GM12878 (cell line): ENCODE measurements at regions not wholly inside any gene's neighbourhood (a gene's known extent, or its start where the extent isn't known, plus 50 kb on each side); places are given as distances from the start of the nearest gene placed in this dataset.

Experiments used
- ATAC-seq: fragments of 200-7000 bp; cut with Tn5 transposase; 3 replicates; pipeline ENCODE4 v1.9.1; 2020; ENCODE audit warnings: mild to moderate bottlenecking, moderate library complexity
- BruUV-seq: library from RNA; stranded (reverse); fragments of 400-500 nt; replicated peaks from 2 replicates; lab custom pipeline; 2021; lab: Mats Ljungman, UMichigan
- CTCF ChIA-PET: fragments of 300-600 bp; sonication (Branson Sonifier 250); formaldehyde crosslinking; extraction: SDS; loops from one replicate; lab custom pipeline; 2021; ENCODE audit warnings: inconsistent platforms; lab: Yijun Ruan, JAX
- POLR2A ChIA-PET: fragments of 350-600 bp; formaldehyde crosslinking; extraction: SDS; loops from one replicate; lab custom pipeline; 2021; ENCODE audit warnings: inconsistent platforms; lab: Charles Lee
- RAD21 ChIA-PET: fragments of 300-600 bp; sonication (Branson Sonifier 250); formaldehyde crosslinking; loops from one replicate; lab custom pipeline; 2023; ENCODE audit warnings: antibody characterized with exemption; ENCODE audit not compliant: unreplicated experiment; lab: Charles Lee
- SMC1A ChIA-PET: fragments of 300-600 bp; sonication (Branson Sonifier 250); formaldehyde crosslinking; loops from one replicate; lab custom pipeline; 2023; ENCODE audit not compliant: unreplicated experiment, uncharacterized antibody; lab: Charles Lee
- DNase-seq: peaks from one replicate; pipeline ENCODE4 v3.0.0-alpha.2; 2011; ENCODE audit warnings: low read depth, low spot score
- FAIRE-seq: peaks from 3 replicates; lab custom pipeline; 2011; peaks lifted over from hg19 to GRCh38; lab: Jason Lieb, UNC
- H2AFZ ChIP-seq: 2 replicates; pipeline ENCODE4 v1.6.0; 2011; ENCODE audit warnings: low read depth, low read length, control low read depth; ENCODE audit not compliant: control insufficient read depth
- H3K27ac ChIP-seq: 2 replicates; pipeline ENCODE4 v1.5.1; 2011; ENCODE audit warnings: control low read depth; ENCODE audit not compliant: control insufficient read depth, insufficient read depth
- H3K27me3 ChIP-seq, 2 experiments: replicated peaks in 1 of 2; 2 replicates each; pipeline versions ENCODE4 v1.6.0 to v1.6.1; 2011; ENCODE audit warnings: low read length in 1 of 2; ENCODE audit not compliant: control insufficient read depth in 2 of 2, insufficient read depth in 2 of 2
- H3K36me3 ChIP-seq, 2 experiments: 2 replicates each; pipeline ENCODE4 v1.5.1; 2011; ENCODE audit warnings: low read length in 1 of 2; ENCODE audit not compliant: control insufficient read depth in 2 of 2, insufficient read depth in 2 of 2
- H3K4me1 ChIP-seq: 2 replicates; pipeline ENCODE4 v1.6.1; 2011; ENCODE audit warnings: mild to moderate bottlenecking, low read length, moderate library complexity, mixed read lengths; ENCODE audit not compliant: control insufficient read depth, insufficient read depth
- H3K4me2 ChIP-seq: 2 replicates; pipeline ENCODE4 v1.6.0; 2011; ENCODE audit warnings: control low read depth; ENCODE audit not compliant: control insufficient read depth, insufficient read depth
- H3K4me3 ChIP-seq: fragments of 200-600 bp; sonication (generic); 2 replicates; pipeline ENCODE4 v1.5.1; 2016
- H3K79me2 ChIP-seq: 2 replicates; pipeline ENCODE4 v1.6.0; 2011; ENCODE audit warnings: low read length; ENCODE audit not compliant: control insufficient read depth, insufficient read depth
- H3K9ac ChIP-seq: 2 replicates; pipeline ENCODE4 v1.8.0; 2011; ENCODE audit warnings: low read length, control low read depth, mixed read lengths; ENCODE audit not compliant: control insufficient read depth, insufficient read depth
- H3K9me3 ChIP-seq: replicated peaks from 3 replicates; pipeline ENCODE4 v1.5.1; 2011; ENCODE audit warnings: mild to moderate bottlenecking, low read length; ENCODE audit not compliant: control insufficient read depth, insufficient read depth
- H4K20me1 ChIP-seq: 2 replicates; pipeline ENCODE4 v1.6.0; 2011; ENCODE audit not compliant: control insufficient read depth, insufficient read depth
- BCL3 ChIP-seq: IDR thresholded peaks from 2 replicates; pipeline ENCODE4 v1.6.1; 2011; ENCODE audit warnings: borderline replicate concordance, low read depth, mild to moderate bottlenecking, moderate library complexity, low read length; ENCODE audit not compliant: insufficient read depth, poor library complexity, severe bottlenecking
- DPF2 ChIP-seq: fragments of 450-650 bp; IDR thresholded peaks from 2 replicates; pipeline ENCODE4 v1.6.1; 2017; ENCODE audit warnings: mild to moderate bottlenecking
- EZH2 ChIP-seq: IDR thresholded peaks from 2 replicates; pipeline ENCODE4 v1.6.1; 2012; ENCODE audit warnings: low read depth, mild to moderate bottlenecking, control low read depth, inconsistent platforms, low read length, borderline replicate concordance; ENCODE audit not compliant: control insufficient read depth
- MEF2A ChIP-seq: IDR thresholded peaks from 2 replicates; pipeline ENCODE4 v1.6.1; 2011; ENCODE audit warnings: low read depth, mild to moderate bottlenecking, low read length, moderate library complexity; ENCODE audit not compliant: insufficient read depth
- PML ChIP-seq: IDR thresholded peaks from 2 replicates; pipeline ENCODE4 v1.6.1; 2012; ENCODE audit warnings: low read length, inconsistent platforms
- RFX5 ChIP-seq: IDR thresholded peaks from 2 replicates; pipeline ENCODE4 v1.6.1; 2011; ENCODE audit warnings: low read depth, low read length, improper control_type of control experiment
- WGBS: methylation state at CpG from one replicate; pipeline ENCODE4 v1.1.6; 2016; ENCODE audit warnings: low lambda C conversion rate; ENCODE audit not compliant: insufficient replicate concordance, insufficient coverage; ENCODE audit errors: missing lambda C conversion rate; 5-methylcytosine and 5-hydroxymethylcytosine counted together
- in situ Hi-C: fragments of 300-500 bp; cut with MboI; formaldehyde crosslinking; loops from 9 replicates; pipeline ENCODE4 v1.14.3; 2018; ENCODE audit warnings: mixed read lengths
- intact Hi-C: fragments of 100-400 bp; cut with micrococcal nuclease; formaldehyde crosslinking; loops from one replicate; pipeline ENCODE4 v1.14.2; 2022; ENCODE audit not compliant: unreplicated experiment
- TF ChIP-seq, protein P1 (sequence below): IDR thresholded peaks from 2 replicates; pipeline ENCODE4 v1.6.1; 2011; ENCODE audit warnings: low read depth, low read length, improper control_type of control experiment, borderline replicate concordance
- TF ChIP-seq, protein P2 (sequence below): IDR thresholded peaks from 2 replicates; pipeline ENCODE4 v1.6.1; 2011; ENCODE audit warnings: mild to moderate bottlenecking, low read depth, low read length, moderate library complexity; ENCODE audit not compliant: insufficient replicate concordance

DNA sequence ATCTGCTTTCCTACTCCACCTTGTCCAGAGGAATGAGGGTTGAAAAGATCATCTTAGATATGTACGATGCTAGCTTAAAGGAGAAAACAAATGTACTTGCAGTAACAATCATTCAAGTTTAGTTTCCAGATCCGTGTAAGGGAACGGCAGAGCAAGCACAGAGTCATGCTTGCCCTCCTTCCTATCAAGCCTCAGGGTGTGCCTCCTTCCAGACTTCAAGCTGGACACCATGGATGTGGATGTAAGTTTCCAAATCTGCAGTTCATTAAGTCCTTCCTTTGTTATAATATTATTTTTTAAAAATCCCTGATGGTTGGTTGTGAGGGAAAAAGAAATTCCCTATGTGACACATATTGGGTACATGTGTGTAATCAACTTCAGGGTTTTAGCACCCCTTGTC lies 238.9 kb upstream of the NT5C1B start:
- intact Hi-C loops, result no loop called here

More for the DNA sequence above, 238.9 kb upstream of the NT5C1B start:
- FAIRE-seq (no peak), ATAC-seq (no peak)
- Histone ChIP-seq H3K27me3 (no peaks in the 10 kb centered on the region), H2AFZ (no peak overlapping the region), H3K79me2 (no peaks in the 10 kb centered on the region), H3K36me3 (no peaks in the 10 kb centered on the region), H3K4me2 (no peak overlapping the region), H3K9ac (no peak overlapping the region), H3K4me3 (no peak overlapping the region)
- in situ Hi-C loops, result no loop called here
- WGBS, result 29% methylated on average over 3 of the region's 3 CpGs
- no TSS peak for BruUV-seq
- RAD21 ChIA-PET, result no interaction called here
- TF ChIP-seq PML (no peak), MEF2A (no peak), DPF2 (no peak), BCL3 (no peak), EZH2 (no peak), RFX5 (no peak)
- TF ChIP-seq, protein P1, sequence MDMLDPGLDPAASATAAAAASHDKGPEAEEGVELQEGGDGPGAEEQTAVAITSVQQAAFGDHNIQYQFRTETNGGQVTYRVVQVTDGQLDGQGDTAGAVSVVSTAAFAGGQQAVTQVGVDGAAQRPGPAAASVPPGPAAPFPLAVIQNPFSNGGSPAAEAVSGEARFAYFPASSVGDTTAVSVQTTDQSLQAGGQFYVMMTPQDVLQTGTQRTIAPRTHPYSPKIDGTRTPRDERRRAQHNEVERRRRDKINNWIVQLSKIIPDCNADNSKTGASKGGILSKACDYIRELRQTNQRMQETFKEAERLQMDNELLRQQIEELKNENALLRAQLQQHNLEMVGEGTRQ, result no peak
- TF ChIP-seq, protein P2, sequence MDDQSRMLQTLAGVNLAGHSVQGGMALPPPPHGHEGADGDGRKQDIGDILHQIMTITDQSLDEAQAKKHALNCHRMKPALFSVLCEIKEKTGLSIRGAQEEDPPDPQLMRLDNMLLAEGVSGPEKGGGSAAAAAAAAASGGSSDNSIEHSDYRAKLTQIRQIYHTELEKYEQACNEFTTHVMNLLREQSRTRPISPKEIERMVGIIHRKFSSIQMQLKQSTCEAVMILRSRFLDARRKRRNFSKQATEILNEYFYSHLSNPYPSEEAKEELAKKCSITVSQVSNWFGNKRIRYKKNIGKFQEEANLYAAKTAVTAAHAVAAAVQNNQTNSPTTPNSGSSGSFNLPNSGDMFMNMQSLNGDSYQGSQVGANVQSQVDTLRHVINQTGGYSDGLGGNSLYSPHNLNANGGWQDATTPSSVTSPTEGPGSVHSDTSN, result no peak
- TF ChIP-seq, all 136 proteins: peak for 0
- Histone ChIP-seq H4K20me1 (no peaks in the 10 kb centered on the region), H3K9me3 (no peaks in the 10 kb centered on the region), H3K27ac (no peak overlapping the region), H3K4me1 (no peaks in the 10 kb centered on the region)
- ChIA-PET CTCF (interaction anchor here (1.0 kb wide), 1 partner anchor 79 kb away, joined by 3 read pairs; no protein-coding TSS in a partner anchor), SMC1A (no interaction called here), POLR2A (no interaction called here)
- DNase-seq, result no peak
